ENCODE measurements at regions not wholly inside any gene's neighbourhood (a gene's known extent, or its start where the extent isn't known, plus 50 kb on each side); places are given as distances from the start of the nearest gene placed in this dataset.

DNA sequence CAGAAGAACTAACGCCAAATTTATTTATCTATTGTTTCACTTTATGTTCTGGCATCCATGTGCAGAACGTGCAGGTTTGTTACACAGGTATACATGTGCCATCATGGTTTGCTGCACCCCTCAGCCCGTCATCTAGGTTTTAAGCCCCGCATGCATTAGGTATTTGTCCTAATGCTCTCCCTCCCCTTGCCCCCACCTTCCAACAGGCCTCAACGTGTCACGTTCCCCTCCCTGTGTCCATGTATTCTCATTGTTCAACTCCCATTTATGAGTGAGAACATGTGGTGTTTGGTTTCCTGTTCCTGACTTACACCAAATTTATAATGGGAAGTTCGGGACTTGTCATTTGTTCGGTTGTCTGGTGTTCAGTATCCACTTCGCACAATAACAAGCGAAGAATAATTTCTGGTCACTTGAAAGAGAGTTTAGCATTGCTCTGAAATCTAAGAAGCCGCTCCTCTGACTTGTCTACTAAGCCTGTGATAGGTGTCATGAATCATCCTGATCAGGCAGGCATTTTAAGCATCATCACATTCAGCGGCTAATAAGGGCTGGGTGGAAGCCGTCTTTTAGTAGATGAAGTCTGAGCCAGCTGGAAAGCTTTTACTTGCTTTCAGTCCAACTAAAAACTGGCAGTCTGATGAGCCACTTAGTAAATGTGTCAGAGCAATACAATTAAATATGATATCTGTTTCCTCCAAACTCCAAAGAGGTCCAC lies 1065.7 kb upstream of the PABPC4L start:
- no peak for TF ChIP-seq POLR2A (IDR thresholded peaks at IDR 0.05)
- TF ChIP-seq CTCF (IDR thresholded peaks at IDR 0.05) = no peak
- TF ChIP-seq POLR2AphosphoS5 (IDR thresholded peaks at IDR 0.05) = no peak
